Right lobe of liver (tissue), 4 donors: ENCODE measurements at regions not wholly inside any gene's neighbourhood (a gene's known extent, or its start where the extent isn't known, plus 50 kb on each side); places are given as distances from the start of the nearest gene placed in this dataset.
"Not testable (repeated sequence)": the region's sequence is repeated elsewhere in the genome, so short reads cannot be mapped to it uniquely, and the experiment has no call there.

ENCODE experiments used
- CTCF ChIP-seq, 4 donors: fragments of 200-600 bp in 3 of 4; fragments of 450-650 bp in 1 of 4; IDR thresholded peaks; one replicate each; pipeline versions ENCODE4 v1.5.1 to v1.8.0; 2016 to 2022; ENCODE audit warnings: antibody characterized with exemption in 4 of 4, mild to moderate bottlenecking in 2 of 4
- POLR2A ChIP-seq: fragments of 450-650 bp; IDR thresholded peaks from one replicate; pipeline ENCODE4 v1.6.1; 2017; ENCODE audit warnings: antibody characterized with exemption, mild to moderate bottlenecking
- donor health status: DM: no; HTN: no; CAD: no.
- donor health status: DM: no; HTN: no; CAD: no.
- donor health status: DM: no; HTN: yes; CAD: no.

DNA sequence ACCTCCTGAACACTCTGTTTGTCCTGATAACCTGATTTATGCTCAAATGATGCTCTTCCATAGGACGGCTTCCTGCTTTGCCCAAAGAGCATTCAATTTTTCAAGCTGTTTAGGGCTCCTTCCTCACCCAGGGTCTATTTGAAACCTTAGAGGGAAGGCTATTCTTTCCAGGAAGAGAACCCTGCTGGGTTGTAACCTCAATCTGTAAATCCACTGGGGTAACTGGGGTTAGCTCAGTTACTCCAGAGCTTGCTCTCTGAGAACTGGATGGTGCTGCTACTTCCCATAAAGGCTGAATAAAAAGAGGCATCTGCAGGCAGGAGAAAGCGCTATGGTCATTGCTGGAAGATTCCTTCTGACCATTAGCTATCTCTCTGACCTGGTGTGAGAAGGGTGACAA lies 169.9 kb upstream of the ZNF322 start:
- TF ChIP-seq CTCF (IDR thresholded peaks at IDR 0.05); POLR2A: not testable (repeated sequence)
